ENCODE measurements at regions not wholly inside any gene's neighbourhood (a gene's known extent, or its start where the extent isn't known, plus 50 kb on each side); places are given as distances from the start of the nearest gene placed in this dataset.

GRCh38 chr13:65095161-65096082 is 2134.7 kb downstream of the PCDH9 start:
- Histone ChIP-seq H3K36me3 (ENCODE audit: insufficient read depth, low read length) (no peaks in the 10 kb centered on the region), H2AFZ (ENCODE audit: low read length) (no peak overlapping the region), H3K9me3 (ENCODE audit: insufficient read depth, low read depth, low read length) (no peaks in the 10 kb centered on the region), H3K4me1 (ENCODE audit: insufficient read depth, low read length, poor library complexity, severe bottlenecking) (peaks cover 3% of the 10 kb centered on the region), H3K79me2 (ENCODE audit: insufficient read depth, low read length) (no peaks in the 10 kb centered on the region), H3F3A (ENCODE audit: low read depth) (no peaks in the 10 kb centered on the region), H3K4me2 (ENCODE audit: low read depth, low read length, poor library complexity, severe bottlenecking) (no peak overlapping the region), H3K4me3 (ENCODE audit: low read length, poor library complexity, severe bottlenecking) (no peak overlapping the region), H3K9me2 (replicated peaks; ENCODE audit: low read depth, low read length) (no peaks in the 10 kb centered on the region), H4K20me1 (ENCODE audit: insufficient read depth, low read length, poor library complexity, severe bottlenecking) (no peaks in the 10 kb centered on the region), H3K27me3 (ENCODE audit: insufficient read depth, low read length, poor library complexity, severe bottlenecking) (no peaks in the 10 kb centered on the region), H3K9ac (ENCODE audit: low read depth, low read length, poor library complexity, severe bottlenecking) (no peak overlapping the region)
- no peak for TF ChIP-seq CTCF (conservative IDR thresholded peaks at IDR 0.05; ENCODE audit: low read length)
- TF ChIP-seq EZH2phosphoT487 (IDR thresholded peaks at IDR 0.05; ENCODE audit: borderline replicate concordance) = no peak

GRCh38 chr13:65093357-65093756 is 2136.8 kb downstream of the PCDH9 start:
- Histone ChIP-seq H3K9me2 (replicated peaks; ENCODE audit: low read depth, low read length) (no peaks in the 10 kb centered on the region), H3K9ac (ENCODE audit: low read depth, low read length, poor library complexity, severe bottlenecking) (no peak overlapping the region), H3K27me3 (ENCODE audit: insufficient read depth, low read length, poor library complexity, severe bottlenecking) (no peaks in the 10 kb centered on the region), H4K20me1 (ENCODE audit: insufficient read depth, low read length, poor library complexity, severe bottlenecking) (no peaks in the 10 kb centered on the region), H2AFZ (ENCODE audit: low read length) (no peak overlapping the region), H3F3A (ENCODE audit: low read depth) (no peaks in the 10 kb centered on the region), H3K79me2 (ENCODE audit: insufficient read depth, low read length) (no peaks in the 10 kb centered on the region), H3K36me3 (ENCODE audit: insufficient read depth, low read length) (no peaks in the 10 kb centered on the region), H3K4me1 (ENCODE audit: insufficient read depth, low read length, poor library complexity, severe bottlenecking) (no peaks in the 10 kb centered on the region), H3K9me3 (ENCODE audit: insufficient read depth, low read depth, low read length) (no peaks in the 10 kb centered on the region), H3K4me2 (ENCODE audit: low read depth, low read length, poor library complexity, severe bottlenecking) (no peak overlapping the region), H3K4me3 (ENCODE audit: low read length, poor library complexity, severe bottlenecking) (no peak overlapping the region)
- TF ChIP-seq CTCF (conservative IDR thresholded peaks at IDR 0.05; ENCODE audit: low read length) (no peak), EZH2phosphoT487 (IDR thresholded peaks at IDR 0.05; ENCODE audit: borderline replicate concordance) (no peak)

- no peak overlapping the region for H3K9ac ChIP-seq (ENCODE audit: low read depth, low read length, poor library complexity, severe bottlenecking)
- H4K20me1 ChIP-seq (ENCODE audit: insufficient read depth, low read length, poor library complexity, severe bottlenecking) = no peaks in the 10 kb centered on the region
- H3K4me3 ChIP-seq (ENCODE audit: low read length, poor library complexity, severe bottlenecking) = no peak overlapping the region
- no peak overlapping the region for H2AFZ ChIP-seq (ENCODE audit: low read length)
- no peak overlapping the region for H3K4me2 ChIP-seq (ENCODE audit: low read depth, low read length, poor library complexity, severe bottlenecking)
- H3K27me3 ChIP-seq (ENCODE audit: insufficient read depth, low read length, poor library complexity, severe bottlenecking) = no peaks in the 10 kb centered on the region
- H3K9me2 ChIP-seq (replicated peaks; ENCODE audit: low read depth, low read length) = no peaks in the 10 kb centered on the region
- no peaks in the 10 kb centered on the region for H3K79me2 ChIP-seq (ENCODE audit: insufficient read depth, low read length)
- H3K9me3 ChIP-seq (ENCODE audit: insufficient read depth, low read depth, low read length) = no peaks in the 10 kb centered on the region
- H3K4me1 ChIP-seq (ENCODE audit: insufficient read depth, low read length, poor library complexity, severe bottlenecking) = no peaks in the 10 kb centered on the region
- TF ChIP-seq EZH2phosphoT487 (IDR thresholded peaks at IDR 0.05; ENCODE audit: borderline replicate concordance) (no peak), CTCF (conservative IDR thresholded peaks at IDR 0.05; ENCODE audit: low read length) (no peak)
- H3K36me3 ChIP-seq (ENCODE audit: insufficient read depth, low read length) = no peaks in the 10 kb centered on the region
- no peaks in the 10 kb centered on the region for H3F3A ChIP-seq (ENCODE audit: low read depth)
Measured at GRCh38 chr13:65091031-65091430, 2139.1 kb downstream of the PCDH9 start.

All from Loucy (cell line).